ENCODE measurements at regions not wholly inside any gene's neighbourhood (a gene's known extent, or its start where the extent isn't known, plus 50 kb on each side); places are given as distances from the start of the nearest gene placed in this dataset.

- in situ Hi-C loops (cut with HindIII; ENCODE audit: low sequenced_read_pairs) = no loop called here
- no peak overlapping the region for H3K4me3 ChIP-seq (ENCODE audit: low read depth, low read length)
- DNase-seq (ENCODE audit: low read depth) = no peak
- TF ChIP-seq CTCF (IDR thresholded peaks at IDR 0.05; ENCODE audit: low read depth, low read length, missing control alignments) = no peak
These were observed 356.3 kb downstream of the USP25 start for GRCh38 chr21:16086121-16086520.

GRCh38 chr21:16086936-16087335 is 357.2 kb downstream of the USP25 start:
- no peak for TF ChIP-seq CTCF (IDR thresholded peaks at IDR 0.05; ENCODE audit: low read depth, low read length, missing control alignments)
- no peak for DNase-seq (ENCODE audit: low read depth)
- H3K4me3 ChIP-seq (ENCODE audit: low read depth, low read length) = no peak overlapping the region
- in situ Hi-C loops (cut with HindIII; ENCODE audit: low sequenced_read_pairs) = no loop called here

- TF ChIP-seq CTCF (IDR thresholded peaks at IDR 0.05; ENCODE audit: low read depth, low read length, missing control alignments) = no peak
- no peak overlapping the region for H3K4me3 ChIP-seq (ENCODE audit: low read depth, low read length)
- no peak for DNase-seq (ENCODE audit: low read depth)
- in situ Hi-C loops (cut with HindIII; ENCODE audit: low sequenced_read_pairs) = no loop called here
These were observed 357.7 kb downstream of the USP25 start for GRCh38 chr21:16087523-16087922.

GRCh38 chr21:16088056-16088455 is 358.3 kb downstream of the USP25 start:
- no peak overlapping the region for H3K4me3 ChIP-seq (ENCODE audit: low read depth, low read length)
- no peak for DNase-seq (ENCODE audit: low read depth)
- TF ChIP-seq CTCF (IDR thresholded peaks at IDR 0.05; ENCODE audit: low read depth, low read length, missing control alignments) = no peak
- in situ Hi-C loops (cut with HindIII; ENCODE audit: low sequenced_read_pairs) = no loop called here

GRCh38 chr21:16095005-16095404 is 365.2 kb downstream of the USP25 start:
- TF ChIP-seq CTCF (IDR thresholded peaks at IDR 0.05; ENCODE audit: low read depth, low read length, missing control alignments) = no peak
- no peak for DNase-seq (ENCODE audit: low read depth)
- in situ Hi-C loops (cut with HindIII; ENCODE audit: low sequenced_read_pairs) = no loop called here
- H3K4me3 ChIP-seq (ENCODE audit: low read depth, low read length) = no peak overlapping the region

- TF ChIP-seq CTCF (IDR thresholded peaks at IDR 0.05; ENCODE audit: low read depth, low read length, missing control alignments) = no peak
- DNase-seq (ENCODE audit: low read depth) = no peak
- H3K4me3 ChIP-seq (ENCODE audit: low read depth, low read length) = no peak overlapping the region
- in situ Hi-C loops (cut with HindIII; ENCODE audit: low sequenced_read_pairs) = no loop called here
These were observed 367.2 kb downstream of the USP25 start for GRCh38 chr21:16096988-16097387.

- in situ Hi-C loops (cut with HindIII; ENCODE audit: low sequenced_read_pairs) = no loop called here
- no peak for DNase-seq (ENCODE audit: low read depth)
- TF ChIP-seq CTCF (IDR thresholded peaks at IDR 0.05; ENCODE audit: low read depth, low read length, missing control alignments) = no peak
- no peak overlapping the region for H3K4me3 ChIP-seq (ENCODE audit: low read depth, low read length)
These were observed 372.3 kb downstream of the USP25 start for GRCh38 chr21:16102113-16102512.

Measured in astrocyte of the cerebellum (primary cell).